Choroid plexus epithelial cell (primary cell): ENCODE measurements at regions not wholly inside any gene's neighbourhood (a gene's known extent, or its start where the extent isn't known, plus 50 kb on each side); places are given as distances from the start of the nearest gene placed in this dataset.
A peak's percentile ranks its signal among the peaks of the same experiment; 100 is the strongest.

ENCODE experiments used
- DNase-seq: peaks from one replicate; pipeline ENCODE4 v3.0.0-alpha.2; 2010; ENCODE audit warnings: low read depth
- H3K4me3 ChIP-seq: 2 replicates; pipeline ENCODE4 v1.5.1; 2011; ENCODE audit warnings: low read depth, mild to moderate bottlenecking, control low read depth, low read length, moderate library complexity
- TF ChIP-seq, protein P1 (sequence below): conservative IDR thresholded peaks from 2 replicates; pipeline ENCODE4 v1.5.1; 2011; ENCODE audit warnings: low read depth, mild to moderate bottlenecking, control low read depth, inconsistent platforms, low read length, moderate library complexity

DNA sequence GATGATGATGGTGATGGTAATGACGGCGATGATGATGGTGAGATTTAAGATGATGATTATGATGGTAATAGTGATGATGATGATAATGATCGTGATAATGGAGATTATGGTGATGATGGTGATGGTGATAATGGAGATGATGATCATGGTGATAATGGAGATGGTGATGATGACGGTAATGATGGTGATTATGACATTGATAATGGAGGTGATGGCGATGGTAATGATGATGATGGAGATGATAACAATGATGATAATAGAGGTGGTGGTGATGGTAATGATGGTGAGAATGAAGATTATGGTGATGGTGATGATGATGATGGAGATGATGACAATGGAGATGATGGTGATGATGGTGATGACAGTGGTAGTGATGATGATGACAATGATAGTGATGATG, 69.7 kb downstream of the MED10 start:
- TF ChIP-seq, protein P1, sequence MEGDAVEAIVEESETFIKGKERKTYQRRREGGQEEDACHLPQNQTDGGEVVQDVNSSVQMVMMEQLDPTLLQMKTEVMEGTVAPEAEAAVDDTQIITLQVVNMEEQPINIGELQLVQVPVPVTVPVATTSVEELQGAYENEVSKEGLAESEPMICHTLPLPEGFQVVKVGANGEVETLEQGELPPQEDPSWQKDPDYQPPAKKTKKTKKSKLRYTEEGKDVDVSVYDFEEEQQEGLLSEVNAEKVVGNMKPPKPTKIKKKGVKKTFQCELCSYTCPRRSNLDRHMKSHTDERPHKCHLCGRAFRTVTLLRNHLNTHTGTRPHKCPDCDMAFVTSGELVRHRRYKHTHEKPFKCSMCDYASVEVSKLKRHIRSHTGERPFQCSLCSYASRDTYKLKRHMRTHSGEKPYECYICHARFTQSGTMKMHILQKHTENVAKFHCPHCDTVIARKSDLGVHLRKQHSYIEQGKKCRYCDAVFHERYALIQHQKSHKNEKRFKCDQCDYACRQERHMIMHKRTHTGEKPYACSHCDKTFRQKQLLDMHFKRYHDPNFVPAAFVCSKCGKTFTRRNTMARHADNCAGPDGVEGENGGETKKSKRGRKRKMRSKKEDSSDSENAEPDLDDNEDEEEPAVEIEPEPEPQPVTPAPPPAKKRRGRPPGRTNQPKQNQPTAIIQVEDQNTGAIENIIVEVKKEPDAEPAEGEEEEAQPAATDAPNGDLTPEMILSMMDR = no peak
- no peak overlapping the region for H3K4me3 ChIP-seq
- DNase-seq = no peak

DNA sequence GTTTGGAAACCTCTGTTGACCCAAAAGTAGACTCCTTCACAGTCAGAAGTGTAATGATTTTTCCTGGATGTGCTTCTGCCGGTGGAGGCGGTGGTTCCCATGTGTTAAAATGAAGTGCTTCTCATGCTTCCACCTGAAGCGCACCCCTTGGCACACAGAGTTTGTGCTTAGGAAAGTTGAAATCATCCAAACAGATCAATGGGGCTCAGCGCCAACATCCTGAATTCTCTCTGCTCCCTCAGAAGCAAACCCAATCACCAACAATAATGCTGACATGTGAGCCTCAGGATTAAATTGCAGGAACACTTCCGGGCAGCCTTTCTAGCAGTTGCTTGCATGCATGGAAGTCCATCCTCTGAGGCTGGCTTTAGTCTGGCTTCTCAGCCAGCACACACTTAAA, 71.0 kb downstream of the MED10 start:
- no peak overlapping the region for H3K4me3 ChIP-seq
- DNase-seq = no peak
- TF ChIP-seq, protein P1 = no peak

DNA sequence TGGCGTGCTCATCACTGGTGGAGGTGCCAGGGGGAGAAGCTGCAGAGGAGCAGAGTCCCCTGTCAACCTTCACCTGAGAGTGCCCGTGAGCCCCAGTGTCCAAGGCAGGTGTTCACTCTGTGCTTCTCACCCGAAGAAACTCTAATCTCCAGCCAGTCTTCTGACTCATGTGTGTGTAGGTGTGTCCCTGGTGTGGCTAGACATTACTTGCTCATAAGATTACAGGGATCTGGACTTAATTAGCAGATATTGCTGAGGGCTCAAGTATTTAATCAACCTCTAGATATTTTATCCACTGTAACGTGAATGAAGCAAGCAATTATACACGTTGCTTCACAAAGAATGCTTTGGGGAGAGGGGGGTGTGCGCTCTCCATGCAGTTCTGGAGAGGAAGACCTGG, 72.5 kb downstream of the MED10 start:
- DNase-seq = no peak

DNA sequence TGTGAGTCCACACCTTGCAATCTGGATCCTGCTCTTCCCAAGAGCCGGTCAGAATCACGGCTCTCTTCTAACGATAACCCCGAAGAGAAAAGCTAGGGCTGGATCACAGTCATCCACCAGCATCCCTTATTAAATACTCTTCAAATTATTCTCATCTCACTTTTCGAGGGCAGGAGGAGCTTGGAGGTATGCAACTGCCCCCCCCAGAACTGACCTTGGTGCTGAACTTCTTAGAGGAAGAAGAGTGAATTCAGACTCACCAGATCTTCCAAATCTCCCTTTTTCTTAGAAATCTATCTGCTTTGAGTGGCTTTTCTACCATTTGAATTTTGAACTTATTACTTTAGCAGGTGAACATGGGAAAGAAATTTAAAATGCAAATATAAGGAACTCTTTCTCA, 75.7 kb downstream of the MED10 start:
- DNase-seq = peak; percentile 11
- H3K4me3 ChIP-seq = no peak overlapping the region
- TF ChIP-seq, protein P1 = no peak

More for the DNA sequence above, 72.5 kb downstream of the MED10 start:
- TF ChIP-seq, protein P1 = no peak
- H3K4me3 ChIP-seq = no peak overlapping the region

DNA sequence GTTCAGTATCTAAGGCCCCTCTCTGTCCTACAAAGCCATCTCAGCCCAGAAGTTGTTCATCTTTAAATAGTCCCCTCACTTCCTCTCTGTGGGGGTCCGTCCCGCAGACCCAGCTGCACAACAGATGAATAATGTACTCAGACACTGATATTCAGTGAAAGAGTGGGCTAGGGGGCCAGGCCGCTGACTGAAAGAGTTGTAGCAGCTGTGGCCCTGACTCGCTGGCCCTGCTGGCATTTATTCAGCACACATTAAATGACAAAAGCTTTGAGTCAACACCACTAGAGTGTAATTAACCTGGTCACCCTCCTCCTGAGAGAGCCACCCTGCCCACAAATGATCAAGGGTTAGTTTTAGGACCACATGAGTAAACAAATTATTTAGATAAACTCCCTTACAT, 76.3 kb downstream of the MED10 start:
- no peak for DNase-seq
- TF ChIP-seq, protein P1 = no peak
- H3K4me3 ChIP-seq = no peak overlapping the region

DNA sequence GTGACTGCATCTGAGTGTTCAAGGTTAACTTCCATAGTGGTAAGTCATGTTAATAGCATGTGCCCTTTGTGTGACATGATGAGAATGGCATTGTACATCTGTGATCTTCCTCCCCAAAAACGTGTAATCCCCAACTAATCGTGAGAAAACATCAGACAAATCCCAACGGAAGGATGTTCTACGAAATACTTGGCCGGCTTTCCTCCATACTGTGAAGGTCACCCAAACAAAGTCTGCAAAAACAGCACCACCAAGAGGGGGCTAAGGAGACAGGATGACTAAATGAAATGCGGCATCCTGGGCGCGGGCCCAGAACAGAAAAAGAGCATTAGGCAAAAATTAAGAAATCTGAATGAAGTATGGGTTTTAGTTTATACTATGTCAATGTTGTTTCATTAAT, 81.8 kb downstream of the MED10 start:
- no peak overlapping the region for H3K4me3 ChIP-seq
- no peak for DNase-seq
- TF ChIP-seq, protein P1 = no peak

DNA sequence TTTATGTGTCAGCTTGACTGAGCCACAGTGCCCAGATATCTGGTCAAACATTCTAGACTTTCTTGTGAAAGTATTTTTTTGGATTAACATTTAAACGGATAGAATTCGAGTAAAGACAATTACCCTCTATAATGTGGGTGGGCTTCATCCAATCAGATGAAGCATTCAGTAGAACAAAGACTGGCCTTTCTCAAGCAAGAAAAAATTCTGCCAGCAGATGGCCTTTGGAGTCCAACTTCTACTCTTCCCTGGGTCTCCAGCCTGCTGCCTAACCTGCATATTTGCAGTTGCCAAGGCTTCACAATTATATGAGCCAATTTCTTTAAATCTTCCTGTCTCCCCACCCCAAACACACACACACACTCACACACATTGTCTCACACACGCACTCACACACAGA, 86.4 kb downstream of the MED10 start:
- no peak overlapping the region for H3K4me3 ChIP-seq
- DNase-seq = peak; percentile 29
- TF ChIP-seq, protein P1 = peak; percentile 36
